Hepatocyte (in vitro differentiated cells): ENCODE measurements at regions not wholly inside any gene's neighbourhood (a gene's known extent, or its start where the extent isn't known, plus 50 kb on each side); places are given as distances from the start of the nearest gene placed in this dataset.

Experiments
- DNase-seq: peaks from one replicate; pipeline ENCODE4 v3.0.0-alpha.2; 2016; ENCODE audit warnings: low spot score
- H2AFZ ChIP-seq: fragments of 200-600 bp; sonication (generic); 2 replicates; pipeline ENCODE4 v1.6.0; 2016; ENCODE audit warnings: antibody characterized with exemption, mild to moderate bottlenecking
- H3K27ac ChIP-seq: fragments of 200-600 bp; sonication (generic); 2 replicates; pipeline ENCODE4 v1.5.1; 2016; ENCODE audit warnings: mild to moderate bottlenecking
- H3K27me3 ChIP-seq: fragments of 200-600 bp; sonication (generic); 2 replicates; pipeline ENCODE4 v1.6.1; 2016
- H3K36me3 ChIP-seq: fragments of 200-600 bp; sonication (generic); replicated peaks from 2 replicates; pipeline ENCODE4 v1.5.1; 2016; ENCODE audit warnings: low read depth; ENCODE audit not compliant: insufficient read depth
- H3K4me1 ChIP-seq: fragments of 200-600 bp; sonication (generic); 2 replicates; pipeline ENCODE4 v1.5.1; 2016; ENCODE audit warnings: mild to moderate bottlenecking, moderate library complexity; ENCODE audit not compliant: insufficient read depth
- H3K4me2 ChIP-seq: fragments of 200-600 bp; sonication (generic); 2 replicates; pipeline ENCODE4 v1.6.0; 2016
- H3K4me3 ChIP-seq: fragments of 200-600 bp; sonication (generic); 2 replicates; pipeline ENCODE4 v1.5.1; 2016; ENCODE audit warnings: mild to moderate bottlenecking
- H3K79me2 ChIP-seq: fragments of 200-600 bp; sonication (generic); 2 replicates; pipeline ENCODE4 v1.6.0; 2017; ENCODE audit warnings: mild to moderate bottlenecking
- H3K9me2 ChIP-seq: fragments of 200-600 bp; sonication (generic); replicated peaks from 2 replicates; pipeline ENCODE4 v1.6.0; 2017; ENCODE audit warnings: mild to moderate bottlenecking; ENCODE audit not compliant: insufficient read depth
- H3K9me3 ChIP-seq: fragments of 200-600 bp; sonication (generic); 2 replicates; pipeline ENCODE4 v1.5.1; 2016; ENCODE audit warnings: low read depth, mild to moderate bottlenecking
- H4K20me1 ChIP-seq: fragments of 200-600 bp; sonication (generic); 2 replicates; pipeline ENCODE4 v1.6.0; 2016; ENCODE audit warnings: mild to moderate bottlenecking; ENCODE audit not compliant: insufficient read depth, poor library complexity, severe bottlenecking
- CTCF ChIP-seq: fragments of 200-600 bp; sonication (generic); IDR thresholded peaks from 2 replicates; pipeline ENCODE4 v1.5.1; 2016; ENCODE audit warnings: antibody characterized with exemption, mild to moderate bottlenecking; ENCODE audit not compliant: poor library complexity
- EZH2 ChIP-seq: fragments of 200-600 bp; sonication (generic); IDR thresholded peaks from 2 replicates; pipeline ENCODE4 v1.6.1; 2016; ENCODE audit warnings: antibody characterized with exemption, mild to moderate bottlenecking, borderline replicate concordance
- EZH2phosphoT487 ChIP-seq: fragments of 200-600 bp; sonication (generic); IDR thresholded peaks from one replicate; pipeline ENCODE4 v1.6.1; 2018; ENCODE audit warnings: antibody characterized with exemption, mild to moderate bottlenecking, low read depth, moderate library complexity; ENCODE audit not compliant: unreplicated experiment, severe bottlenecking
- WGBS: methylation state at CpG from one replicate; pipeline ENCODE4 v1.1.6; 2016; ENCODE audit warnings: low lambda C conversion rate; ENCODE audit errors: missing lambda C conversion rate; 5-methylcytosine and 5-hydroxymethylcytosine counted together

DNA sequence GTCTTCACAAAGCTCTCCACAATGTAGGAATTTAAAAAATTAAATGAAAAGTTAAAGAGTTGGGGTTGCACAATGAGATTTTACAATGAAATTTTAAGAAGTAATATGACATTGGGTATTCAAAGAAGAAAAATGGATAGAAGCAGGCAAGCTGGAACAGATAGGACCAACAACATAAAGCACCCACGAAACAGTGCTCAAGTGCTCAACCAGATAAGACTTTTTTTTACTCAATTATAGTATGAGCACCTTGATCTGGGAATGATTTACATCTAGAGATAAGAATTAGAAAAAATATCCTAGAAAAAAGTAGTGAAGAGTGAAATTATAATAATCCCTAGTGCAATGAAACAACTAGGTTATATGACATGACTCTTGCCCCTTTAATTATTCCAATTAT, 1670.1 kb upstream of the ACO1 start:
- TF ChIP-seq EZH2 (no peak), EZH2phosphoT487 (no peak), CTCF (no peak)
- Histone ChIP-seq H3K4me3 (no peak overlapping the region), H4K20me1 (no peaks in the 10 kb centered on the region), H3K4me1 (no peaks in the 10 kb centered on the region), H3K36me3 (no peaks in the 10 kb centered on the region), H3K9me3 (no peaks in the 10 kb centered on the region), H3K27ac (no peak overlapping the region), H3K4me2 (no peak overlapping the region), H3K27me3 (no peaks in the 10 kb centered on the region), H2AFZ (no peak overlapping the region), H3K79me2 (no peaks in the 10 kb centered on the region), H3K9me2 (no peaks in the 10 kb centered on the region)
- 96% methylated on average over 1 of the region's 1 CpG for WGBS
- no peak for DNase-seq

- no peak for TF ChIP-seq EZH2
- TF ChIP-seq CTCF = no peak
- no peak for TF ChIP-seq EZH2phosphoT487
- Histone ChIP-seq H3K36me3 (no peaks in the 10 kb centered on the region), H3K4me1 (no peaks in the 10 kb centered on the region), H3K4me3 (no peak overlapping the region), H3K27ac (no peak overlapping the region), H3K9me3 (no peaks in the 10 kb centered on the region), H2AFZ (no peak overlapping the region), H3K4me2 (no peak overlapping the region), H3K9me2 (no peaks in the 10 kb centered on the region), H4K20me1 (no peaks in the 10 kb centered on the region), H3K79me2 (no peaks in the 10 kb centered on the region), H3K27me3 (no peaks in the 10 kb centered on the region)
- DNase-seq = no peak
- 94% methylated on average over 1 of the region's 1 CpG for WGBS
Observed at GRCh38 chr9:30718483-30718882, 1666.0 kb upstream of the ACO1 start.

- Histone ChIP-seq H3K9me2 (no peaks in the 10 kb centered on the region), H2AFZ (no peak overlapping the region), H3K79me2 (no peaks in the 10 kb centered on the region), H3K4me3 (no peak overlapping the region), H3K4me2 (no peak overlapping the region), H3K27me3 (no peaks in the 10 kb centered on the region), H4K20me1 (no peaks in the 10 kb centered on the region), H3K27ac (no peak overlapping the region), H3K4me1 (no peaks in the 10 kb centered on the region), H3K9me3 (no peaks in the 10 kb centered on the region), H3K36me3 (no peaks in the 10 kb centered on the region)
- no peak for TF ChIP-seq EZH2phosphoT487
- no peak for TF ChIP-seq EZH2
- no peak for TF ChIP-seq CTCF
- 68% methylated on average over 5 of the region's 5 CpGs for WGBS
- DNase-seq = no peak
Observed at GRCh38 chr9:30722065-30722464, 1662.4 kb upstream of the ACO1 start.

- WGBS = 74% methylated on average over 4 of the region's 4 CpGs
- DNase-seq = no peak
- Histone ChIP-seq H3K79me2 (no peaks in the 10 kb centered on the region), H3K27me3 (no peaks in the 10 kb centered on the region), H3K4me1 (no peaks in the 10 kb centered on the region), H3K27ac (no peak overlapping the region), H3K4me3 (no peak overlapping the region), H3K4me2 (no peak overlapping the region), H4K20me1 (no peaks in the 10 kb centered on the region), H3K9me2 (no peaks in the 10 kb centered on the region), H2AFZ (no peak overlapping the region), H3K9me3 (no peaks in the 10 kb centered on the region), H3K36me3 (no peaks in the 10 kb centered on the region)
- no peak for TF ChIP-seq EZH2
- no peak for TF ChIP-seq CTCF
- no peak for TF ChIP-seq EZH2phosphoT487
Observed at GRCh38 chr9:30723656-30724055, 1660.8 kb upstream of the ACO1 start.
